SIG-M5 treated with dmso at 0.1 percent for 504 hours (cell line): ENCODE measurements at regions not wholly inside any gene's neighbourhood (a gene's known extent, or its start where the extent isn't known, plus 50 kb on each side); places are given as distances from the start of the nearest gene placed in this dataset.
"Not testable (repeated sequence)": the region's sequence is repeated elsewhere in the genome, so short reads cannot be mapped to it uniquely, and the experiment has no call there.

Experiments
- DNase-seq: peaks from one replicate; lab custom pipeline; 2025; ENCODE audit not compliant: unreplicated experiment; lab: John Stamatoyannopoulos, UW

- not testable (repeated sequence) for DNase-seq
These were observed 50.4 kb upstream of the B3GAT2 start for GRCh38 chr6:71007298-71007697.

DNA sequence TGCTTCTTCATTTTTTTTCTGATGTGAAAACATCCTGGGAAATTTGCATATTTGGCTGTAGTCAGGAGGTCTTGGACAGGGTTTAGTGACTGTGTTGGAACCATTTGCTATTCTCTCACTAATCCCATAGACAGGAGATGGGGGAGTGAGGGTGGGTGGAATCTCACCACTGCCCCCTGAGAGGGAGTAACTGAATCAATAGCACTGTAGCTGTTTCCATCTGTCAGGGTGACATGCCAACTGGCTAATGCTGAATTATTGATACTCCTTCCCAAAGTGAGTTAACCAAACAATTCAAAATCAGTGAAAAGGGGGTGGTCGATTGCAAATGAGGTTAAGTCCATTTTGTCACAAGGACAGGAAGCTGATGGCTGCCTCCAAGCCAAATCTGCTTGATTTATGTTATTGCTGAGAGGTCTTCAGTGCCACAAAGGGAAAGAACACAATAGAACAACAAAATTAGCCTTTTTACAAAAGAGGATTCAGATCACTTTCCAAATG, 55.1 kb upstream of the B3GAT2 start:
- no peak for DNase-seq

DNA sequence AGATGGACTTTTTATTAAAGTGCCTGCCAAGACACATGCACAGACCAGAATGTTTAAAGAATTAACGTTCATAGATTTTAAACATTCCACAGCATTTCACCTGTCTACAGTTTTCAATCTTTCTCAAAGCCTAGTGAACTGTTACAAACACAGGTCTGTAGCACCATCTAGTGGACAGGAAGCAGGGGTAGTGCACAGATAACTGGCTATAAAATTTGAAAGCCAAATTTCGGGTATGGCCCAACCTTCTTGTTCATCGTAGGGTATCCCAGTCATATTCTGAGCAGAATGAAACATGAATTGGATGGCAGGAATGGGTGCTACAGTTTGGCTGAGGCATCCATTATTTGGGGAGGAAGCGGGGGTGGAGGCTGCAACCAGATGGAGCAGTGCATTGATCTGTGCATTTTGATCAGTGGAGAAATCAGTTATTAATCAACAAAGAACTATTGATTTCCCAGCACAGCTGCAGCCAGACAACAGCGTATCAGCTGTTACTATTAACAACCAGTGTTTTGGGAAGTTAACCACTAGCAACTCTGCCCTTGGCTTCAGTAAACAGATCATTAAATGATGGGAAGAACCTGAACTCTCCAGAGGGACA, 56.1 kb upstream of the B3GAT2 start:
- DNase-seq, result peak; percentile 61

DNA sequence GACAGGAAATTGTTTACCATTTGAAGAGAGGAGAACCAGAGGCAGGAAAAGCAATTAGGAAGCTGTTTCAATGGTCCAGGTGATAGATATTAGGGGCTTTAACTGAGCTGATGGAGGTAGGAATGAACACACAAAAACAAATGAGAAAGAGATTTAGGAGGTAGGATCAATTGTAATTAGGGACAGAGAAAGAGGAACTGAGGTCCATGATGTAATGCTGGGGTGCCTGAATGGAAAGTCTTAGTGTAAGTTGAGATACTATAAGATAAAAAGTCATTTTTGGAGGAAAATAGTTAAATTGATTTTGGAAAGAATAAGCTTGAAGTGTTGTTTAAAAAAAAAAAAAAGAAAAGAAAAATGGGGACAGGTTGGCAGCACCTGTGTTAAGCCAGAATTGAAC, 58.5 kb upstream of the B3GAT2 start:
- peak; percentile 21 for DNase-seq

GRCh38 chr6:71028236-71028876, 71.5 kb upstream of the B3GAT2 start:
- DNase-seq, result no peak

DNA sequence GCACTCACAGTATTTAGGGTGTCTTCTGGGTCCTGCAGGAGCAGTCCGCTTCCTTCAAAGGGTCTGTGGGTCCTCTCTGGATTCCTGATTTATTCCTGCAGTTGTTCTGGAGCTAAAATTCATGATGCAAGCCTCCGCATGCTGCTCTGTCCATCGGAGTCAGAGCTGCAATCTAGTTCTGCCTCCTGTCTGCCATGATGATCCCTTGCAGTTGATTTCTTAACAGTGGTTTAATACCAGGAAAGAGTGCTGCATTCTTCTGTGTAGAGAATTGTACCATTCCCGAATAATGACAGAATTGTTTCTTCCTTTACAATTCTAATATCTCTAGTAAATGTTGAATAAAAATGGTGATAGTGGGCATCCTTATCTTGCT, 72.0 kb upstream of the B3GAT2 start:
- no peak for DNase-seq

- DNase-seq, result no peak
These were observed 72.7 kb upstream of the B3GAT2 start for GRCh38 chr6:71029555-71029954.

DNA sequence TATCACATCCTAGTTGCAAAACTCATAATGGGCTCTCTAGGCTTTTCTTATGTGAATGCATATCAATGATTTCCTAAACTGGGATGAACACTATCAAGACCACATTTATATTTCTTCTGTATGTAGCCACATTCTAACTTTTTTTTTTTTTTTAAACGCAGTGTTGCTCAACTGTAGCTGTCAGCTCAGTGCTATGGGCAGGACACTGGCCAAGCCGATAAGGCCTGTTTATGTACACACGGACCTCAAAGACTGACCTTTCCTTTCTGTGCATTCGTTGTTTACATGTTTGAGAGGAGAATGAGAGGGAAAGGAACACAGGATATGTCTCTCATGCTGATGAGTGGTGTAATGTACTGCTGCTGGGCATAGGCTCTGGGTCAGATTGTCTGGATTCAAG, 75.1 kb upstream of the B3GAT2 start:
- DNase-seq, result no peak

- no peak for DNase-seq
These were observed 76.3 kb upstream of the B3GAT2 start for GRCh38 chr6:71033171-71033570.

- DNase-seq, result no peak
These were observed 77.0 kb upstream of the B3GAT2 start for GRCh38 chr6:71033890-71034289.

GRCh38 chr6:71034563-71035345, 77.9 kb upstream of the B3GAT2 start:
- no peak for DNase-seq

GRCh38 chr6:71035871-71036270, 79.0 kb upstream of the B3GAT2 start:
- no peak for DNase-seq

- no peak for DNase-seq
These were observed 82.0 kb upstream of the B3GAT2 start for GRCh38 chr6:71038711-71039344.

- no peak for DNase-seq
These were observed 83.2 kb upstream of the B3GAT2 start for GRCh38 chr6:71040043-71040442.

DNA sequence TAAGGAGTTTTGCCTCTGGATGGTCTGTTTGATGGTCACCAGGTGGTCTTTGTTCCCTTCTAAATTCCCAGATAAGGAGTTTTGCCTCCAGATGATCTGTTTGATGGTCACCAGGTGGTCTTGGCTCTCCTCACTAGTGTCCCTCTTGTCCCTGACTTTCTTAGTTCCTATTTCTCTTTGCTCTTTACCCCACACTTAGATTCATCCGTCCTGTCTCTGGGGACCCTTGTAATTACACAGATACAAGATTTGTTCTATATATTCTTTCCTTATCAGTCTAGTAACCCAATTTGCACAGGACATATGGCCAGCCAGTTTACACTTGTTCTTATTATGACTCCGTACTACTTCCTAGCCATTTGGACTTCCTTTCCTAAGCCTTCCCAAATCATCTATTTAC, 84.0 kb upstream of the B3GAT2 start:
- DNase-seq, result no peak

GRCh38 chr6:71043902-71044301, 87.0 kb upstream of the B3GAT2 start:
- peak; percentile 30 for DNase-seq

DNA sequence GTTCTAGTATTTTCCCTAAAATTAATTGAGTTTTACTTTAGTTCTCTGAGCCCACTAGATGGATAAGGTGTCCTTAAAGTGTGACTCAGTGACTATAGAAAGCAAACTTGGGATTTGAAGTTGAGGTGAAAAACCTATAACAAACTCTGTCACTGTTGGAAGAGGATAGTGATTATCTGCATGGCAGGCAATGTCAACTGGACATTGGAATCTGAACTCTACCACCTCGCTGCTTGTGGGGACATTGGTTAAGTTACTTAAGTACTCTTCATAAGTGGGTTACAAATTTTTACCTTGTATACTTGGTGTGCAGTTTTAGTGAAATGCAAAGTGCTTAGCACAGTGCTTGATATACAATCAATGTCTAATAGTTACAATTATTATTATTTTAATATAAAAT, 87.9 kb upstream of the B3GAT2 start:
- no peak for DNase-seq

DNA sequence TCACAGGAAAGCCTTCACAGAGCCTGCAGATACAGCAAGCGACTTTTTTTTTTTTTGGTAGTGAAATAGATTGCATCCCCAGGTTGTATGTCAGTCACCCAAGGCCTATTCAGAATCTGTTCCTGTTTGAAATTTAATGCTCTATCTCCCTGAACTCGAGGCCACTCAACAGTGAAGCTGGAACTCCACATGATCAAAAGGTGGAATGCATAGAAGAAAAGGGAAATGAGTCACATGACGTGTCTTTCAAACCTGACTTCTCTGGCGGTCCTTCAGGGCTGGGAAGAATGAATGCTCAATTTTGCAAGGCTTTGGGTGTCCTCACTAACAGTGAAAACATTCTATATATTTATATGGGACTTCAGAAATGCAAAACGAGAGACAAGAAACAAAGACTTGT, 88.4 kb upstream of the B3GAT2 start:
- DNase-seq, result no peak

GRCh38 chr6:71047417-71047816, 90.6 kb upstream of the B3GAT2 start:
- no peak for DNase-seq

DNA sequence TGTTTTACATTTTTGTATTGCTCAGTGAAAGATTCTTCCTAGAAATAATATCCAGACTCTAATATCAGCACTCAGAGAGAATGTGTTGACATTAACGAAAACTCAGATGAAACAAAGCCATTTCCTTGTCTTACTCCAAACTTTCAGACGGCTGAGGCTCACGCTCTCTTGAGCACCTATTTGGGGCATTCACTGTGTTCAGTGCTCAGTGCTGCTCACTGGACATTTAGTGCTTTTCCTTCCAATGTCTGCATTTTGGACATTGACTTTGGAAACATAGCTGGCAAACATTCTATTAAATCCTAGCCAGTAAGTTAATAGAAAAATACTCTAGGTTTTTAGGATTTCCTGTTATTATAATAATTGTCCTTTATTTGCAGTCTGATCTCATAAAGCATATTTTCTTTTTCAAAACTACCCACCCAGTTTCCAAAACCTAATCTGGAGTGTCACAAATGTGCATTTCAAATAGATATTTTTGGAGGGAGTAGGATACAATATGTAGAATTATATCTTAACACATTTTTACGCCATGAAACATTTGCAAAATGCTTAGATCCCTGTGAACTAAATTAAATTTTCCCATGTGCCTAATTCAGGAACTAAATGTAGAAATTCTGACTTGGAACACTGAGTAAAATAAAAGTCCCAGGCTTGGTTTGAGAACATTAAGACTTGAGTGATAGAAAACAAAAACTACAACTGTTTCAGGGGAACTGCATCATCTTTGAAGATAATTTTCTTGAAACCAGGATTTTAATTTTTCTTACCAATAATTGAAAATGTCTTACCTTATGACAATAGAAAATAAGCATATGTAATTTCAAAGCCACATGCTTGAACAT, 91.7 kb upstream of the B3GAT2 start:
- no peak for DNase-seq
